Transverse colon (tissue), 4 donors: ENCODE measurements at regions not wholly inside any gene's neighbourhood (a gene's known extent, or its start where the extent isn't known, plus 50 kb on each side); places are given as distances from the start of the nearest gene placed in this dataset.

Experiments used
- DNase-seq: peaks from one replicate; pipeline ENCODE4 v3.0.0-alpha.2; 2019
- H3K27ac ChIP-seq, 4 donors: fragments of 200-600 bp; sonication (generic); 2 replicates each; pipeline ENCODE4 v1.5.1; 2016 to 2018; ENCODE audit warnings: inconsistent platforms in 4 of 4
- H3K27me3 ChIP-seq: fragments of 200-600 bp; sonication (generic); 2 replicates; pipeline ENCODE4 v1.5.1; 2017; ENCODE audit warnings: inconsistent platforms
- H3K36me3 ChIP-seq, 4 donors: fragments of 200-600 bp; sonication (generic); 2 replicates each; pipeline ENCODE4 v1.5.1; 2017 to 2019; ENCODE audit warnings: inconsistent platforms in 4 of 4
- H3K4me1 ChIP-seq, 4 donors: fragments of 200-600 bp; sonication (generic); 2 replicates each; pipeline ENCODE4 v1.5.1; 2017 to 2020; ENCODE audit warnings: inconsistent platforms in 4 of 4
- H3K4me3 ChIP-seq, 4 donors: fragments of 200-600 bp; sonication (generic); 1 replicate in 1 of 4; 2 replicates in 3 of 4; pipeline versions ENCODE4 v1.5.1 to v1.6.1; 2017 to 2019; ENCODE audit warnings: inconsistent platforms in 4 of 4
- H3K9me3 ChIP-seq, 2 donors: fragments of 200-600 bp; sonication (generic); 2 replicates each; pipeline ENCODE4 v1.5.1; 2017 to 2019; ENCODE audit warnings: inconsistent platforms in 2 of 2
- CTCF ChIP-seq, 5 experiments: fragments of 200-600 bp in 3 of 5; fragments of 450-650 bp in 2 of 5; sonication (generic) in 3 of 5; IDR thresholded peaks; 1 replicate in 2 of 5; 2 replicates in 3 of 5; pipeline ENCODE4 v1.5.1; 2016 to 2017; ENCODE audit warnings: antibody characterized with exemption in 5 of 5, inconsistent platforms in 3 of 5, mild to moderate bottlenecking in 2 of 5, moderate library complexity in 1 of 5
- EP300 ChIP-seq: sonication (generic); formaldehyde crosslinking; IDR thresholded peaks from one replicate; pipeline ENCODE4 v1.6.1; 2017; ENCODE audit warnings: antibody characterized with exemption, low read depth
- POLR2A ChIP-seq: fragments of 450-650 bp; IDR thresholded peaks from one replicate; pipeline ENCODE4 v1.6.1; 2016; ENCODE audit warnings: antibody characterized with exemption, mild to moderate bottlenecking, moderate library complexity
- POLR2AphosphoS5 ChIP-seq, 3 donors: sonication (generic); formaldehyde crosslinking; IDR thresholded peaks; one replicate each; pipeline ENCODE4 v1.6.1; 2016; ENCODE audit warnings: antibody characterized with exemption in 3 of 3
- WGBS, 2 donors: methylation state at CpG; one replicate each; pipeline ENCODE4 v1.1.5; 2018; ENCODE audit warnings: low coverage in 1 of 2; 5-methylcytosine and 5-hydroxymethylcytosine counted together
- in situ Hi-C, 4 donors: fragments of 200-750 bp; cut with MboI; loops; one replicate each; pipeline versions ENCODE4 v1.15.0 to v1.15.1; 2017; ENCODE audit warnings: low sequenced_read_pairs in 3 of 4, low pct_ligation_motif_present in 1 of 4, low pct_unique_long_range_greater_than_20kb in 1 of 4
- intact Hi-C: fragments of 100-400 bp; cut with DNase I; formaldehyde crosslinking; loops from one replicate; pipeline ENCODE4 v1.15.1; 2023; ENCODE audit warnings: low total_unique reads

GRCh38 chr5:57569601-57570000 is 87.0 kb upstream of the ACTBL2 start:
- DNase-seq = no peak
- in situ Hi-C loops (no loop called here), intact Hi-C loops (no loop called here)
- no peaks in the 10 kb centered on the region for H3K36me3 ChIP-seq
- no peak overlapping the region for H3K4me3 ChIP-seq
- H3K27ac ChIP-seq = no peak overlapping the region
- no peak for TF ChIP-seq POLR2A
- TF ChIP-seq CTCF (IDR thresholded peaks at IDR 0.05) = no peak
- no peak for TF ChIP-seq POLR2AphosphoS5 (IDR thresholded peaks at IDR 0.05)
- no peak for TF ChIP-seq EP300
- no peaks in the 10 kb centered on the region for H3K9me3 ChIP-seq
- no peaks in the 10 kb centered on the region for H3K27me3 ChIP-seq
- H3K4me1 ChIP-seq = no peaks in the 10 kb centered on the region
- 0 to 88% methylated on average over 1 of the region's 1 CpG for WGBS, 2 donors

- Histone ChIP-seq H3K4me3 (no peak overlapping the region), H3K27me3 (no peaks in the 10 kb centered on the region), H3K4me1 (no peaks in the 10 kb centered on the region), H3K27ac (no peak overlapping the region), H3K9me3 (no peaks in the 10 kb centered on the region), H3K36me3 (no peaks in the 10 kb centered on the region)
- in situ Hi-C loops = no loop called here
- intact Hi-C loops = no loop called here
- DNase-seq = no peak
- 60 to 76% methylated on average over 3 of the region's 3 CpGs for WGBS, 2 donors
- TF ChIP-seq POLR2A (no peak), POLR2AphosphoS5 (IDR thresholded peaks at IDR 0.05) (no peak), EP300 (no peak), CTCF (IDR thresholded peaks at IDR 0.05) (no peak)
Observed at GRCh38 chr5:57568136-57568535, 85.5 kb upstream of the ACTBL2 start.

- Histone ChIP-seq H3K4me3 (no peak overlapping the region), H3K4me1 (no peaks in the 10 kb centered on the region), H3K27me3 (no peaks in the 10 kb centered on the region), H3K9me3 (no peaks in the 10 kb centered on the region), H3K27ac (no peak overlapping the region), H3K36me3 (no peaks in the 10 kb centered on the region)
- no peak for DNase-seq
- TF ChIP-seq POLR2AphosphoS5 (IDR thresholded peaks at IDR 0.05) = no peak
- TF ChIP-seq EP300 = no peak
- no peak for TF ChIP-seq CTCF (IDR thresholded peaks at IDR 0.05)
- 57 to 64% methylated on average over 4 to 5 of the region's 5 CpGs for WGBS, 2 donors
- intact Hi-C loops (no loop called here), in situ Hi-C loops (no loop called here)
Observed at GRCh38 chr5:57566914-57567313, 84.3 kb upstream of the ACTBL2 start.

GRCh38 chr5:57561231-57561842 is 78.7 kb upstream of the ACTBL2 start:
- in situ Hi-C loops = no loop called here
- H3K9me3 ChIP-seq = no peaks in the 10 kb centered on the region
- no peak overlapping the region for H3K27ac ChIP-seq
- intact Hi-C loops = no loop called here
- H3K4me1 ChIP-seq = no peaks in the 10 kb centered on the region
- H3K27me3 ChIP-seq = no peaks in the 10 kb centered on the region
- no peak for DNase-seq
- TF ChIP-seq CTCF (IDR thresholded peaks at IDR 0.05) = no peak
- TF ChIP-seq POLR2AphosphoS5 (IDR thresholded peaks at IDR 0.05) = no peak
- TF ChIP-seq POLR2A = no peak
- no peak for TF ChIP-seq EP300
- 60 to 68% methylated on average over 3 of the region's 3 CpGs for WGBS, 2 donors
- no peaks in the 10 kb centered on the region for H3K36me3 ChIP-seq
- no peak overlapping the region for H3K4me3 ChIP-seq
